ENCODE measurements at regions not wholly inside any gene's neighbourhood (a gene's known extent, or its start where the extent isn't known, plus 50 kb on each side); places are given as distances from the start of the nearest gene placed in this dataset.

- no peak for TF ChIP-seq POLR2AphosphoS5 (IDR thresholded peaks at IDR 0.05)
- TF ChIP-seq, protein P1, sequence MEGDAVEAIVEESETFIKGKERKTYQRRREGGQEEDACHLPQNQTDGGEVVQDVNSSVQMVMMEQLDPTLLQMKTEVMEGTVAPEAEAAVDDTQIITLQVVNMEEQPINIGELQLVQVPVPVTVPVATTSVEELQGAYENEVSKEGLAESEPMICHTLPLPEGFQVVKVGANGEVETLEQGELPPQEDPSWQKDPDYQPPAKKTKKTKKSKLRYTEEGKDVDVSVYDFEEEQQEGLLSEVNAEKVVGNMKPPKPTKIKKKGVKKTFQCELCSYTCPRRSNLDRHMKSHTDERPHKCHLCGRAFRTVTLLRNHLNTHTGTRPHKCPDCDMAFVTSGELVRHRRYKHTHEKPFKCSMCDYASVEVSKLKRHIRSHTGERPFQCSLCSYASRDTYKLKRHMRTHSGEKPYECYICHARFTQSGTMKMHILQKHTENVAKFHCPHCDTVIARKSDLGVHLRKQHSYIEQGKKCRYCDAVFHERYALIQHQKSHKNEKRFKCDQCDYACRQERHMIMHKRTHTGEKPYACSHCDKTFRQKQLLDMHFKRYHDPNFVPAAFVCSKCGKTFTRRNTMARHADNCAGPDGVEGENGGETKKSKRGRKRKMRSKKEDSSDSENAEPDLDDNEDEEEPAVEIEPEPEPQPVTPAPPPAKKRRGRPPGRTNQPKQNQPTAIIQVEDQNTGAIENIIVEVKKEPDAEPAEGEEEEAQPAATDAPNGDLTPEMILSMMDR (IDR thresholded peaks at IDR 0.05 in 8 of 11, conservative IDR thresholded peaks at IDR 0.05 in 3 of 11), result no peak
Observed at GRCh38 chr22:19599626-19600243, 75.5 kb upstream of the CLDN5 start.
